IPS DF 6.9 (cell line): ENCODE measurements at regions not wholly inside any gene's neighbourhood (a gene's known extent, or its start where the extent isn't known, plus 50 kb on each side); places are given as distances from the start of the nearest gene placed in this dataset.
"Not testable (repeated sequence)": the region's sequence is repeated elsewhere in the genome, so short reads cannot be mapped to it uniquely, and the experiment has no call there.

Experiments
- DNase-seq: peaks from one replicate; pipeline ENCODE4 v3.0.0-alpha.2; 2013; ENCODE audit warnings: low read depth, low spot score
- H3K27ac ChIP-seq: one replicate; pipeline ENCODE4 v1.5.1; 2013; ENCODE audit warnings: low read length, control low read depth
- H3K27me3 ChIP-seq: 2 replicates; pipeline ENCODE4 v1.6.1; 2013; ENCODE audit warnings: mild to moderate bottlenecking, low read length; ENCODE audit not compliant: control insufficient read depth, insufficient read depth
- H3K36me3 ChIP-seq: 2 replicates; pipeline ENCODE4 v1.6.1; 2013; ENCODE audit warnings: low read length; ENCODE audit not compliant: control insufficient read depth, insufficient read depth
- H3K4me1 ChIP-seq: 2 replicates; pipeline ENCODE4 v1.6.1; 2013; ENCODE audit warnings: low read length; ENCODE audit not compliant: control insufficient read depth, insufficient read depth
- H3K4me3 ChIP-seq: 2 replicates; pipeline ENCODE4 v1.5.1; 2013; ENCODE audit warnings: mild to moderate bottlenecking, low read length
- H3K9me3 ChIP-seq: 2 replicates; pipeline ENCODE4 v1.6.1; 2013; ENCODE audit warnings: low read length, inconsistent platforms; ENCODE audit not compliant: control insufficient read depth, insufficient read depth
- WGBS: extraction: QIAGEN DNeasy Blood & Tissue Kit; methylation state at CpG from one replicate; pipeline ENCODE4 v1.1.7; 2013; ENCODE audit warnings: mixed read lengths, missing lambda C conversion rate; ENCODE audit not compliant: insufficient read length, insufficient coverage; 5-methylcytosine and 5-hydroxymethylcytosine counted together

GRCh38 chr3:34075975-34076374, 277.5 kb downstream of the PDCD6IP start:
- no CpG with 5 or more reads among the region's 8 CpGs for WGBS
- DNase-seq: no peak
- peaks cover 3% of the 10 kb centered on the region for H3K4me1 ChIP-seq
- H3K27ac ChIP-seq: no peak overlapping the region
- no peaks in the 10 kb centered on the region for H3K27me3 ChIP-seq
- no peaks in the 10 kb centered on the region for H3K9me3 ChIP-seq
- no peak overlapping the region for H3K4me3 ChIP-seq
- no peaks in the 10 kb centered on the region for H3K36me3 ChIP-seq

GRCh38 chr3:34077417-34078195, 279.2 kb downstream of the PDCD6IP start:
- Histone ChIP-seq H3K4me3 (no peak overlapping the region), H3K27me3 (no peaks in the 10 kb centered on the region), H3K36me3 (no peaks in the 10 kb centered on the region), H3K4me1 (peaks cover 2% of the 10 kb centered on the region; the same call in 1 of the 2 replicates), H3K9me3 (no peaks in the 10 kb centered on the region), H3K27ac (no peak overlapping the region)
- no peak for DNase-seq
- WGBS: no CpG with 5 or more reads among the region's 13 CpGs

- Histone ChIP-seq H3K4me1 (no peaks in the 10 kb centered on the region), H3K9me3 (no peaks in the 10 kb centered on the region), H3K27me3 (no peaks in the 10 kb centered on the region), H3K36me3 (no peaks in the 10 kb centered on the region), H3K27ac (no peak overlapping the region), H3K4me3 (no peak overlapping the region)
- whole genome bisulfite sequencing: no CpG with 5 or more reads among the region's 2 CpGs
- no peak for DNase-seq
Measured at GRCh38 chr3:34078418-34078817, 280.0 kb downstream of the PDCD6IP start.

GRCh38 chr3:34079849-34080248, 281.4 kb downstream of the PDCD6IP start:
- DNase-seq, H3K9me3 ChIP-seq, H3K27me3 ChIP-seq, H3K4me3 ChIP-seq, H3K4me1 ChIP-seq, H3K36me3 ChIP-seq, H3K27ac ChIP-seq: not testable (repeated sequence)
- no CpG with 5 or more reads among the region's 3 CpGs for WGBS

GRCh38 chr3:34090379-34090778, 291.9 kb downstream of the PDCD6IP start:
- H3K27ac ChIP-seq: not testable (repeated sequence)

GRCh38 chr3:34090876-34091275, 292.4 kb downstream of the PDCD6IP start:
- no peak overlapping the region for H3K4me3 ChIP-seq
- DNase-seq: no peak
- H3K9me3 ChIP-seq: no peaks in the 10 kb centered on the region
- no peaks in the 10 kb centered on the region for H3K4me1 ChIP-seq
- WGBS: no CpG with 5 or more reads among the region's 4 CpGs
- H3K36me3 ChIP-seq: no peaks in the 10 kb centered on the region
- H3K27ac ChIP-seq: no peak overlapping the region
- H3K27me3 ChIP-seq: no peaks in the 10 kb centered on the region

More at GRCh38 chr3:34090379-34090778, 291.9 kb downstream of the PDCD6IP start:
- not testable (repeated sequence) for H3K9me3 ChIP-seq, H3K36me3 ChIP-seq, H3K4me3 ChIP-seq, DNase-seq, H3K27me3 ChIP-seq, H3K4me1 ChIP-seq
- WGBS: no CpG with 5 or more reads among the region's 7 CpGs

GRCh38 chr3:34094280-34094679, 295.9 kb downstream of the PDCD6IP start:
- H3K9me3 ChIP-seq, H3K27ac ChIP-seq, H3K4me1 ChIP-seq, H3K27me3 ChIP-seq, DNase-seq, H3K36me3 ChIP-seq, H3K4me3 ChIP-seq: not testable (repeated sequence)
- no CpG with 5 or more reads among the region's 9 CpGs for WGBS

- Histone ChIP-seq H3K27ac (no peak overlapping the region), H3K4me3 (no peak overlapping the region), H3K27me3 (no peaks in the 10 kb centered on the region), H3K36me3 (no peaks in the 10 kb centered on the region), H3K9me3 (no peaks in the 10 kb centered on the region), H3K4me1 (no peaks in the 10 kb centered on the region)
- no peak for DNase-seq
- no CpG with 5 or more reads among the region's 4 CpGs for WGBS
Measured at GRCh38 chr3:34102288-34102687, 303.9 kb downstream of the PDCD6IP start.

GRCh38 chr3:34106379-34106778, 307.9 kb downstream of the PDCD6IP start:
- Histone ChIP-seq H3K27ac (no peak overlapping the region), H3K27me3 (no peaks in the 10 kb centered on the region), H3K36me3 (no peaks in the 10 kb centered on the region), H3K4me3 (no peak overlapping the region), H3K9me3 (no peaks in the 10 kb centered on the region), H3K4me1 (no peaks in the 10 kb centered on the region)
- no peak for DNase-seq
- WGBS: no CpG with 5 or more reads among the region's 3 CpGs

GRCh38 chr3:34106879-34107278, 308.4 kb downstream of the PDCD6IP start:
- Histone ChIP-seq H3K4me1 (no peaks in the 10 kb centered on the region), H3K4me3 (no peak overlapping the region)
- WGBS: no CpG with 5 or more reads among the region's 2 CpGs

GRCh38 chr3:34107669-34108068, 309.2 kb downstream of the PDCD6IP start:
- DNase-seq: no peak
- Histone ChIP-seq H3K9me3 (no peaks in the 10 kb centered on the region), H3K4me3 (no peak overlapping the region), H3K27me3 (no peaks in the 10 kb centered on the region), H3K27ac (no peak overlapping the region), H3K36me3 (no peaks in the 10 kb centered on the region), H3K4me1 (no peaks in the 10 kb centered on the region)
- no CpG with 5 or more reads among the region's 4 CpGs for WGBS

More at GRCh38 chr3:34106879-34107278, 308.4 kb downstream of the PDCD6IP start:
- Histone ChIP-seq H3K9me3 (no peaks in the 10 kb centered on the region), H3K36me3 (no peaks in the 10 kb centered on the region), H3K27me3 (no peaks in the 10 kb centered on the region), H3K27ac (no peak overlapping the region)
- DNase-seq: peak; percentile 43
